SK-N-MC (cell line): ENCODE measurements at regions not wholly inside any gene's neighbourhood (a gene's known extent, or its start where the extent isn't known, plus 50 kb on each side); places are given as distances from the start of the nearest gene placed in this dataset.
"Not testable (repeated sequence)": the region's sequence is repeated elsewhere in the genome, so short reads cannot be mapped to it uniquely, and the experiment has no call there.

Experiments
- DNase-seq: peaks from one replicate; pipeline ENCODE4 v3.0.0-alpha.2; 2011; ENCODE audit warnings: low read depth, low spot score
- H3K27ac ChIP-seq: fragments of 200-600 bp; sonication (generic); 2 replicates; pipeline ENCODE4 v1.5.1; 2016; ENCODE audit warnings: mixed run types
- H3K36me3 ChIP-seq: fragments of 200-600 bp; sonication (generic); 2 replicates; pipeline ENCODE4 v1.6.1; 2017; ENCODE audit warnings: antibody characterized with exemption, low read length, mixed read lengths; ENCODE audit not compliant: insufficient read depth
- H3K4me3 ChIP-seq: fragments of 200-600 bp; sonication (generic); 2 replicates; pipeline ENCODE4 v1.5.1; 2016
- H3K9ac ChIP-seq: fragments of 200-600 bp; sonication (generic); 2 replicates; pipeline ENCODE4 v1.8.0; 2017; ENCODE audit warnings: mixed run types, mixed read lengths; ENCODE audit not compliant: insufficient read length
- H3K9me3 ChIP-seq: fragments of 200-600 bp; sonication (generic); 2 replicates; pipeline ENCODE4 v1.6.1; 2017; ENCODE audit warnings: low read depth, mild to moderate bottlenecking, antibody characterized with exemption, low read length, moderate library complexity, mixed read lengths
- EZH2 ChIP-seq: fragments of 200-600 bp; sonication (generic); IDR thresholded peaks from one replicate; pipeline ENCODE4 v1.6.1; 2017; ENCODE audit warnings: antibody characterized with exemption
- FOXP2 ChIP-seq: optimal IDR thresholded peaks from 2 replicates; pipeline ENCODE3; 2011; ENCODE audit warnings: mild to moderate bottlenecking, moderate library complexity; ENCODE audit not compliant: insufficient read depth; ENCODE audit errors: extremely low read length, control extremely low read depth
- POLR2AphosphoS5 ChIP-seq: IDR thresholded peaks from 2 replicates; pipeline ENCODE4 v1.6.1; 2012; ENCODE audit warnings: mild to moderate bottlenecking, low read depth, low read length, borderline replicate concordance

GRCh38 chr18:78495550-78495949 lies 484.1 kb upstream of the SALL3 start:
- Histone ChIP-seq H3K4me3 (no peak overlapping the region), H3K36me3 (no peaks in the 10 kb centered on the region), H3K9me3 (no peaks in the 10 kb centered on the region), H3K9ac (no peak overlapping the region), H3K27ac (no peak overlapping the region)
- TF ChIP-seq FOXP2 (no peak), EZH2 (no peak), POLR2AphosphoS5 (no peak)
- DNase-seq, result no peak

- Histone ChIP-seq H3K36me3 (no peaks in the 10 kb centered on the region), H3K9me3 (no peaks in the 10 kb centered on the region), H3K9ac (no peak overlapping the region), H3K27ac (no peak overlapping the region), H3K4me3 (no peak overlapping the region)
- no peak for DNase-seq
- TF ChIP-seq EZH2, result no peak
- TF ChIP-seq FOXP2, result no peak
- no peak for TF ChIP-seq POLR2AphosphoS5
Measured at GRCh38 chr18:78496079-78496478, 483.5 kb upstream of the SALL3 start.

DNA sequence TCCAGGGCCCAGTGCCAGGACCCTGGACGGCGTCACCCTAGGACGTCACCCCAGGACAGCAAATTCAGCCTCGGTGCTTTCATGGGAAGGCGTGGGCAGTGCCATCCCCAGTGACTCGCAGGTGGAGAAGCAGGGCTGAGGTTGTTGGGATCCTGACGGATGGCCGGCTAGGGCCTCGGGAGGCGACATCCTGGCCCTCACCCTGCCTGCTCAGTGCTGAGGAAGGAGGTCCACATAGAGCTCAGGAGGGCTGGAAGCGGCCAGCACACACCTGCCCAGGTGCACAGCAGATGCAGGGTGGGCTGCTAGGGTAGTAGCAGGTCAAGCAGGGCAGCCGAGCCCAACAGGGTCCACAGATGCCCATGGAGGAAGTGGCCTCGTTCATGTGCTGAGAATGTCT lies 482.0 kb upstream of the SALL3 start:
- Histone ChIP-seq H3K27ac (no peak overlapping the region), H3K4me3 (no peak overlapping the region), H3K36me3 (no peaks in the 10 kb centered on the region), H3K9ac (no peak overlapping the region), H3K9me3 (no peaks in the 10 kb centered on the region)
- TF ChIP-seq EZH2 (no peak), FOXP2 (no peak), POLR2AphosphoS5 (no peak)
- DNase-seq, result no peak

DNA sequence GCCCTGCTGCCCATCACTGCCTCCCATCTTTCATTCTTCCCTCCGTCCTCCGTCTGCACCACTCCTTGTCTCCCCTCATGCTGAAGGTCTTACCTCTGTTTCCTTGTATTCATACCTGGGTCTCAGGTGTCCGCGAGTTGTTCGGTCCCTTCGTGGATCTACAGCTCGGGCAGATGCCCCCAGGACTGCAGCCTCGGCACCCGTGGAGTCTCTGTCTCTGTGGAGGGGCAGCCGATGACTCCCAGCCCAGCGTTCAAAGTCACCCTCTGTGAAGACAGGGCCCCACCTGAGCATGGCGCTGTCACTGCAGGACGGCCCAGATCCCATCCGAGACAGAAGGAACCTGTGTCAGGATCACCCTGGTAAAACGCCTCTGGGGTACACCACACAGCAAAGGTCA lies 480.0 kb upstream of the SALL3 start:
- H3K36me3 ChIP-seq, result no peaks in the 10 kb centered on the region
- TF ChIP-seq FOXP2 (no peak), EZH2 (no peak), POLR2AphosphoS5 (no peak)
- H3K9me3 ChIP-seq, result no peaks in the 10 kb centered on the region
- H3K9ac ChIP-seq, result no peak overlapping the region
- H3K27ac ChIP-seq, result no peak overlapping the region
- H3K4me3 ChIP-seq, result no peak overlapping the region
- DNase-seq, result no peak

DNA sequence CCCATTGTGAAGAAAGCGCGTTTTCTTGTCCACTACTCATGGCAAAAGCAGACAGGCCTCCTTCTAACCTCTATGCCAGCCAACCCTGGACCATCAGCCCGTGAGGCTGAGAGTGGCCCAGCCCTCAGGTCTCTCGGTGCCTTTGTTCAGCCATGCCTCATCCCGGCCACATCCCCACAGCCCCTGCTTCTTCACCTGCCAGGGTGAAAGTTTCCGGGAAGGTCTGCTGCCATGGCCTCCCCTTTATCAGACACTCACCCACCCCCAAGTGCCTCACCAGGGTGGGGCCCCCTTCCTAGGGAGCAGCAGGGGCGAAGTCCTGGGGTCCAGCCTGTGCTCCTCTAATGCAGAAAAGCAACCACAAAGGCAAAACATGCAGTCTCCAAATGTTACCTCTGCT lies 478.4 kb upstream of the SALL3 start:
- H3K9ac ChIP-seq, result no peak overlapping the region
- H3K36me3 ChIP-seq, result no peaks in the 10 kb centered on the region
- DNase-seq, result no peak
- H3K27ac ChIP-seq, result no peak overlapping the region
- H3K9me3 ChIP-seq, result no peaks in the 10 kb centered on the region
- TF ChIP-seq FOXP2, result no peak
- no peak for TF ChIP-seq EZH2
- TF ChIP-seq POLR2AphosphoS5, result no peak
- H3K4me3 ChIP-seq, result no peak overlapping the region

DNA sequence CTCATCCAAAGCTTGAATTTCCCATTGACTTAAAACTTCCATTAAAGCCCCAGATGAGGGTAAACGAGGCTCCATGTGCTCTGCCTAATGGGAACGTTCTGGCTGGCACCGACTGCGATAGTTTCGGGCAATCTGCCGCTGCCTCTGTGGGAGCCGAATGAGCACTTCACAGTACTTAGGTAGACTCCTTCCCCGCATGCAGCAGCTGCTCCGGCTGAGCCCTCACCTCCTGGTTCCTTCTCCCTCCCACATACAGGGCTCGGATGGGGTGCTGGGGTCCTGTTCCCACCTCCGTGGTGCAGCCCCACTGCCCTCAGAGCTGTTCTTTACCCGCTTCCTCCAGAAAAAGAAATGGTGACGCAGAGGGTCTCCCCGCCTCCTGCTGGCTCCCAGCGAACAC lies 476.5 kb upstream of the SALL3 start:
- Histone ChIP-seq H3K4me3 (no peak overlapping the region), H3K9ac (no peak overlapping the region), H3K9me3 (no peaks in the 10 kb centered on the region), H3K36me3 (no peaks in the 10 kb centered on the region), H3K27ac (no peak overlapping the region)
- no peak for TF ChIP-seq POLR2AphosphoS5
- TF ChIP-seq FOXP2, result no peak
- no peak for TF ChIP-seq EZH2
- no peak for DNase-seq

DNA sequence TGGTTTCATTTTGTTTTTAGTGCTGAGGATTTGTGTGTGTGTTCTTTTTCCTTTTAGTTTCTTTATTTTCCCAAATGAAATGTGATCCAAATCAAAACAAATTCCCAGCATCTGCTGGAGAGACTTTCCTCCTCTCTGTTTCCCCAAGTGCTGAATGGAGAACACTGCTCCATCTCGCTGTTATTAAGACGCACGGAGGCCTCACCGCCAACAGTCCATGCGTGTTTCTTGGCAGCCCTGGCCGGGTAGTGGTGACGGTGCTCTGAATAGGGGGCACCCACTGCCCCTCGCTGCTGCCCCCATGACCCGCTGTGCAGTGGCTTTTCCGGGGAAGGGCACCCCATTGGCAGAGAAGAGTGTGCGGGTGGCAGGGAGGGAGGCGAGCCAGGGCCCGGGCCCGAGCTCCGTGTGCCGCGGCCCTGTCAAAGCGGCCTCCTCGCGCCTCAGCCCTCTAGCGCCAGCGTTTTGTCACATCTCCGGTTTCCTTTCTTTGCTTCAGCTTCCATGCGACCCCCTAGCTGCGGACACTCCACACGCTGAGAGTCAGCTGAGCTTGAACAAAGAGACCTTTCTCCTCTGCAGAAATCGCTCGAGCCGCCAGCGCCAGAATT lies 473.7 kb upstream of the SALL3 start:
- TF ChIP-seq EZH2 (no peak), FOXP2 (no peak), POLR2AphosphoS5 (no peak)

DNA sequence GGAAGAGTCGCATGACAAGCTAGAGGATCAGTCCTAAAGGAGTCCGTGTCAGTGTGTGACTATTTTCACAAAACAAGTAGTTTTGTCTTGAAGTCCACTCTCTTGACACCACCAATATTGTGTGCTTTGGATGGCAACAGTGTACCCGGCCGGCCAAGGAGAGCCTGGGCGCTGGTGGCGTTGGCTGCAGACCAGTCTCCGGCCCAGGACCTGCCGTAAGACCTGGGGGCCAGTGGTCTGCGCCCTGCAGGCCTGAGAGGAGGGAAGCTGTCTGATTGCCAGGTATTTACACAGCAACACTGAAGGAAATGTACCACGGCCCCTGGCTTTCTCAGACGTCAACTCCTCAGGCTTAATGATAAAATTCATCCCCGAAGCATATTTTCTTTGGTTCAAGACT lies 472.4 kb upstream of the SALL3 start:
- Histone ChIP-seq H3K4me3 (no peak overlapping the region), H3K27ac (no peak overlapping the region), H3K9ac (no peak overlapping the region), H3K36me3 (no peaks in the 10 kb centered on the region), H3K9me3 (no peaks in the 10 kb centered on the region)
- DNase-seq, result no peak
- no peak for TF ChIP-seq FOXP2

More for the DNA sequence above, 473.7 kb upstream of the SALL3 start:
- H3K9ac ChIP-seq, result no peak overlapping the region
- DNase-seq, result no peak
- H3K27ac ChIP-seq, result no peak overlapping the region
- H3K36me3 ChIP-seq, result no peaks in the 10 kb centered on the region
- no peak overlapping the region for H3K4me3 ChIP-seq
- no peaks in the 10 kb centered on the region for H3K9me3 ChIP-seq

DNA sequence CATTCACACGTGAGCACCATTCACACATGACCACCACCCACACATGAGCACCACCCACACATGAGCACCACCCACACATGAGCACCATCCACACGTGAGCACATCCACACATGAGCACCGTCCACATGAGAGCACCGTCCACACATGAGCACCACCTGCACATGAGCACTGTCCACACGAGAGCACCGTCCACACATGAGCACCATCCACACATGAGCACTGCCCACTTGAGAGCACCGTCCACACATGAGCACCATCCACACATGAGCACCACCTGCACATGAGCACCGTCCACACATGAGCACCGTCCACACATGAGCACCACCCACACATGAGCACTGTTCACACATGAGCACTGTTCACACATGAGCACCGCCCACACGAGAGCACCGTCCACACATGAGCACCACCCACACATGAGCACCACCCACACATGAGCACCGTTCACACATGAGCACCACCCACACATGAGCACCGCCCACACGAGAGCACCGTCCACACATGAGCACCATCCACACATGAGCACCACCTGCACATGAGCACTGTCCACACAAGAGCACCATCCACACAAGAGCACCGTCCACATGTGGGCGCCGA lies 471.3 kb upstream of the SALL3 start:
- DNase-seq, H3K4me3 ChIP-seq, H3K36me3 ChIP-seq, H3K9me3 ChIP-seq, H3K9ac ChIP-seq, H3K27ac ChIP-seq: not testable (repeated sequence)

DNA sequence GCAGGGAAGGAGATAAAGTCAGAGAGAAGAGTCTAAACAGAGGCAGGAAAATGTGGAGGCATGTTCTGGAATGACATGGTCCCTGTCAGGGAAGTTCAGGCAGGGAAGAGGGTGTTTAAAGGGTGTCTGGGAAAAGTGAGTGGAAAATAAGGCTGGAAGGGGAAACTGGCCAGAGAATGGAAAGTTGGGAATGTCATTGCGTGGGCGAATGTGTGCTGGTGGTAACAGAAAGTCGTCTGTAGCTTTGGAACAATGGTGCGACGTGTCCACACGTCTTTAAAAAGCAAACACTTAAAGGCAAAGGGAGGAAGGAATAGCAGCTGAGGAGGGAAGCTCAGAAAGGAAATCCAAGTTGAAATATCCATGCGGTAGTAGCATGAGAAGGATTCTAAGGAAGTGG lies 469.5 kb upstream of the SALL3 start:
- H3K4me3 ChIP-seq, result no peak overlapping the region
- no peaks in the 10 kb centered on the region for H3K9me3 ChIP-seq
- TF ChIP-seq EZH2 (no peak), FOXP2 (no peak), POLR2AphosphoS5 (no peak)

More for the DNA sequence above, 469.5 kb upstream of the SALL3 start:
- H3K36me3 ChIP-seq, result no peaks in the 10 kb centered on the region
- no peak overlapping the region for H3K9ac ChIP-seq
- no peak for DNase-seq
- no peak overlapping the region for H3K27ac ChIP-seq
